SK-N-SH treated with all-trans-retinoic acid at 6 μM for 48 hours (cell line): ENCODE measurements at regions not wholly inside any gene's neighbourhood (a gene's known extent, or its start where the extent isn't known, plus 50 kb on each side); places are given as distances from the start of the nearest gene placed in this dataset.

ENCODE experiments used
- BACH2 ChIP-seq: fragments of 250-450 bp; sonication (Bioruptor Pico); IDR thresholded peaks from 2 replicates; pipeline ENCODE4 v1.9.0; 2021; ENCODE audit warnings: mild to moderate bottlenecking, borderline replicate concordance
- ISL1 ChIP-seq: fragments of 250-450 bp; sonication (Bioruptor Pico); IDR thresholded peaks from 2 replicates; pipeline ENCODE4 v2.1.2; 2022; ENCODE audit warnings: mild to moderate bottlenecking, moderate library complexity
- RARB ChIP-seq: fragments of 250-450 bp; sonication (Bioruptor Pico); IDR thresholded peaks from 2 replicates; pipeline ENCODE4 v1.8.0; 2021; ENCODE audit warnings: mild to moderate bottlenecking, moderate library complexity
- TCF4 ChIP-seq: fragments of 250-450 bp; sonication (Bioruptor Pico); IDR thresholded peaks from 2 replicates; pipeline ENCODE4 v1.8.0; 2021; ENCODE audit warnings: mild to moderate bottlenecking, moderate library complexity, borderline replicate concordance
- ZFP3 ChIP-seq: fragments of 250-450 bp; sonication (Bioruptor Pico); IDR thresholded peaks from 2 replicates; pipeline ENCODE4 v1.5.0; 2020; ENCODE audit warnings: mild to moderate bottlenecking, moderate library complexity
- TF ChIP-seq, protein P1 (sequence below): fragments of 250-450 bp; sonication (Bioruptor Pico); IDR thresholded peaks from 2 replicates; pipeline ENCODE4 v1.8.0; 2020; ENCODE audit warnings: mild to moderate bottlenecking, moderate library complexity, borderline replicate concordance

DNA sequence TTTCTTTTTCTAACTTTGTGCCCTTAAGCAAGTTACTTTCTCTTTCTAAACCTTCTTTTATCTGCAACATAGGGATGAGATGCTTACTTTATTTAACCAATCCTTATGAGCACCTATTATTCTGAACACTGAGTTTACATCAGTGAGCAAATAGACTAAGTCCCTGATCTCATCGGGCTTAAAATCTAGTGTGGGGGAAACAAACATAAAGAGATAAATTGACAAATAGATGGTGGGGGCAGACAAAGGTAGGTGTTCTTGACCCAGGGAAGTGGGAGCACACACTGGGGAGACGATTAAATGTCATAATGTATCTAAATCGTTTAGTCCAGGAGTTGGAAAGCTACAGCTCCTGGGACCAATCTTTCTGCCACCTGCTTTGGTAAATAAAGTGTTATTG lies 129.6 kb downstream of the TFAP2C start:
- TF ChIP-seq TCF4 (CRISPR knock-in tag) (no peak), ISL1 (CRISPR knock-in tag) (no peak), BACH2 (CRISPR knock-in tag) (no peak), ZFP3 (CRISPR knock-in tag) (no peak), RARB (no peak)
- TF ChIP-seq, protein P1, sequence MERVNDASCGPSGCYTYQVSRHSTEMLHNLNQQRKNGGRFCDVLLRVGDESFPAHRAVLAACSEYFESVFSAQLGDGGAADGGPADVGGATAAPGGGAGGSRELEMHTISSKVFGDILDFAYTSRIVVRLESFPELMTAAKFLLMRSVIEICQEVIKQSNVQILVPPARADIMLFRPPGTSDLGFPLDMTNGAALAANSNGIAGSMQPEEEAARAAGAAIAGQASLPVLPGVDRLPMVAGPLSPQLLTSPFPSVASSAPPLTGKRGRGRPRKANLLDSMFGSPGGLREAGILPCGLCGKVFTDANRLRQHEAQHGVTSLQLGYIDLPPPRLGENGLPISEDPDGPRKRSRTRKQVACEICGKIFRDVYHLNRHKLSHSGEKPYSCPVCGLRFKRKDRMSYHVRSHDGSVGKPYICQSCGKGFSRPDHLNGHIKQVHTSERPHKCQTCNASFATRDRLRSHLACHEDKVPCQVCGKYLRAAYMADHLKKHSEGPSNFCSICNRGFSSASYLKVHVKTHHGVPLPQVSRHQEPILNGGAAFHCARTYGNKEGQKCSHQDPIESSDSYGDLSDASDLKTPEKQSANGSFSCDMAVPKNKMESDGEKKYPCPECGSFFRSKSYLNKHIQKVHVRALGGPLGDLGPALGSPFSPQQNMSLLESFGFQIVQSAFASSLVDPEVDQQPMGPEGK = no peak
